ENCODE measurements at regions not wholly inside any gene's neighbourhood (a gene's known extent, or its start where the extent isn't known, plus 50 kb on each side); places are given as distances from the start of the nearest gene placed in this dataset.

DNA sequence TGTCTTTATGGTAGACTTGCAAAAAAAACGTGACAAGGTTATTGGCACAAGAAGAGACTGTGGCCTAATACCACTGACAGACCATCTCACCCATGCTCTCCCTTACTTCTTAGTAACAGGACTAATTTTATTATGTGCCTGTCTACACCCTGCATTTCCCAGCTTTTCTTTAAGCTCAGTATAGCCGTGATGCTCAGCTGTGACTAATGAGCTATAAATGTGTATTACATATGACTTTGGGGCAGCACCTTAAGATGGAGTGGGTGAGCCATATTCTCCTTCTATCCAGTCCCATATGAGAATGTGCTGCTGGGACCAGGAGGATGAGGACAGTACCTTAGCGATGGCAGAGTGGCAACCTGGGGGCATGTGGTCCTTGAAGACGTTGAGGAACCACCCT, 293.5 kb downstream of the RNF144A start:
- no peak for DNase-seq (ENCODE audit: low spot score)

GRCh38 chr2:7225848-7226247, 308.6 kb downstream of the RNF144A start:
- DNase-seq (ENCODE audit: low spot score): no peak

DNA sequence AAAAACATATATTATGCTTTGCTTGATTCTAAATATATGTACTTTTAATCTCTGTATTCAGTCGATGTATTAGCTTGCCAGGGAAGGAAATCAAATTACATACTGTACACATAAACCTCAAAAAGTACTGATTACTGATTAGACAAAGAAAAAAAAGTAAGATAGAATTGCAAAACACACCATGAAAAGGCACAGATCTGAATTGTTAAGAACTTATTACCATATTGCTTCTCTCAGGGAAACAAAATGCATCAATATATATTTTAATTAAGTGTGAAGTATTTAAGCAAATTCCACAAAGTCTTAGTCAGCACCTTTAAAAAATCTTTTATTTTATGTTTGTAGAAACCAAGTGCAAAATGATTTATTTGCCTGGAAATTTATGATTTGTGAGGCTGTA, 309.3 kb downstream of the RNF144A start:
- DNase-seq (ENCODE audit: low spot score): no peak

DNA sequence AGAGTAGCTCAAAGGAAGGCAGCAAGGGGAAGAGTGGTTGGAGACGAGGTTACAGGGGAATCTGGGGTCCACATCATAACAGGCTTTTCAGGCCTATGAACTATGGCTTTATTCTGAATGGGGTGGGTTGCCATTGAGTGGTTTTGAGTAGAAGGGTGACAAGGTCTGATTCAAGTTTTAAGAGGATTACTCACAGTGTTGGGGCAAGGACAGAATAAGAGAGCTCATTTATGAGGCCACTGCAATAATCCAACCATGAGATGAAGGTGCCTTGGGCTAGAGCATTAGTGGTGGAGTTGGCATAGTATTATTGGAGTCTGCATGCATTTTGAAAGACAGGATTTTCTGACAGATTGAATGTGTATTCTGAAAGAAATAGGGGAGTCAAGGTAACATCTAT, 315.9 kb downstream of the RNF144A start:
- no peak for DNase-seq (ENCODE audit: low spot score)

- no peak for DNase-seq (ENCODE audit: low spot score)
Measured at GRCh38 chr2:7237466-7237865, 320.3 kb downstream of the RNF144A start.

GRCh38 chr2:7239078-7239477, 321.9 kb downstream of the RNF144A start:
- no peak for DNase-seq (ENCODE audit: low spot score)

DNA sequence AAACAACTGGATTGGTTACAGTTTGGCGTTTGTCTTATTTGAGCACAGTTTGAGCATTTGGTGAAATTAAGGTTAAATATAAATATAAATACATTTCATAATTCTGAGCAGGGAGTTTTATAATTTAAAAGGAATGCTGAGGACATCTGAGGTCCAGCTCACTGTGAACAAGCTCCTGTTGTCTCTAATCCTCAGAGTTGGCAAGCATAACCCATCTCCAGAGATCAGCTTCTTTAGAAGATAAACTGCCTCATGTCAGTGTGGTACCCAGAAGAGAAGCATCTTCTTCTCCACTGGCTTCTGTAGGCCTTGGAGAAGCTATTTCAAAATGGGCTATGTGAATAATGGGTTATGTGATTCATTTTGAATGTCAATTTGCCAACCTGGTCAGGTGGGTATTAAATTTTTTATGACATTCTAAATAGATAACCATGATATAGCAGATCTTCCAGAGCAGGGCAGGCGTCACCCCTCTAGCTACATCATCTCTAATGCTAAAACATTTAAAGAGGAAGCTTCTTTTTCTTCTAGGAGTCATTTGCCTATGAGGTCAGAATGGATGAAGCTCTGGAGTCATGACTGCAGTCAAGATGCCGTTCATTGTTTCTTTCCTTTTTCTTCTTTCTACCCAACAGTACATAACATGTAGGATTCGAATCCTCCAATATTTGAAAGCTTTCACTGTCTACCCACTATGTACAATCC, 324.0 kb downstream of the RNF144A start:
- DNase-seq (ENCODE audit: low spot score): no peak

GRCh38 chr2:7242189-7242867, 325.1 kb downstream of the RNF144A start:
- no peak for DNase-seq (ENCODE audit: low spot score)

DNA sequence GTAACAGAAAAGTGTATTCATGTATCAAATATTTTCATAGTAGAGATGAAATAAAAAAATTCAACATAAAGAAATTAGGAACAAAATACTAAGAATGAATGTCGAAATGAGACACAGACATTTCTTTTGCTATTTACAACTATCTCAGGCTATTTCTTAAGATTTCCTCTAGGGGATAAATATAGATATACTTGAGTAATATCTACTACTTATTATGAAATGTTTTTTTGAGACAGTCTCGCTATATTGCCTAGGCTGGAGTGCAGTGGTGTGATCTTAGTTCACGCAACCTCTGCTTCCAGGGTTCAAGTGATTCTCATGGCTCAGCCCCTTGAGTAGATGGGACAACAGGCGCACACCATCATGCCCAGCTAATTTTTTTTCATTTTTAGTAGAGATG, 326.1 kb downstream of the RNF144A start:
- no peak for DNase-seq (ENCODE audit: low spot score)

DNA sequence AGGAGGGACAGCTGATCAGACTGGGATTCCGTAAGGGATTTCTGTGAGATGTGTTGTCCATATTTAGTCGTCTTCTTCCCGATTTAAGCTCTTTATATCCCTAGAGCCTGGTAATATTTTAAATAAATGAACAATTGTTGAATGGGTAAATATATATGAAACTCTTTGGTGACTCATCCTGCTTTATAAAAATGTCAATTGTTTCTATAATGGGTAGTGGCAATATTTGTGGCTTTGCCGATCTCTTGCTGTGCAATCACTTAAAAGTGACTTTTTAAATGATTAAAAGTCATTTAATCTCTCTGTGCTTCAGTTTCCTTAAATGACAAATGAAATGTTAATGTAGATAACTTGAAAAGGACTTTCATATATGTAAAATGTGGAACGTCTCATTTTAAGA, 339.2 kb downstream of the RNF144A start:
- no peak for DNase-seq (ENCODE audit: low spot score)

- DNase-seq (ENCODE audit: low spot score): no peak
Measured at GRCh38 chr2:7262727-7263126, 345.5 kb downstream of the RNF144A start.

GRCh38 chr2:7264791-7265190, 347.6 kb downstream of the RNF144A start:
- no peak for DNase-seq (ENCODE audit: low spot score)

GRCh38 chr2:7265286-7265685, 348.1 kb downstream of the RNF144A start:
- no peak for DNase-seq (ENCODE audit: low spot score)

DNA sequence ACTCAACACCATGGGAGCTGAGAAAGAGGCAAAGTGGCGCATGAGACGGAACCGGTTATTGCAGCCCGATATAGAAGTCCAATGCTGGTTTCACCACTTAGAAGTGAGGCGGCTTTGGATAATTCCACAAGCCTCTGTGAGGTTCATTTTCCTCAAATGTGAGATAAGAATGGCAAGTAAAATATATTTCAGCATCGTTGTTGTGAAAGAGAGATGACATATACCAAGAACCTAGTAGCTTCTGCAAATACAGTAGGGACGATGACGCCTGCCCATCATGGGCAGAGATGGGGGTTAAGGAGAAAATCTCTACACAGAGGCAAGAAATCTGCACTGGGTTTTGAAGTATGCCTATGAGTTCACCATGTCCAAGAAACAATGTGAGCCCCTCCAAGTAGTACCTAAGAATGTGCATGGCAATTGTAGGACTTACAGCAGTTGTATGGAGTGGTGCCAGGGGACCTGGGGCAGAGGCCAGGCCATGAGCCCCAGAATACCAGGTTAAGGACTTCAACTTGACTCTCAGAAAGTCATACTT, 352.0 kb downstream of the RNF144A start:
- no peak for DNase-seq (ENCODE audit: low spot score)

GRCh38 chr2:7270011-7270431, 352.8 kb downstream of the RNF144A start:
- no peak for DNase-seq (ENCODE audit: low spot score)

DNA sequence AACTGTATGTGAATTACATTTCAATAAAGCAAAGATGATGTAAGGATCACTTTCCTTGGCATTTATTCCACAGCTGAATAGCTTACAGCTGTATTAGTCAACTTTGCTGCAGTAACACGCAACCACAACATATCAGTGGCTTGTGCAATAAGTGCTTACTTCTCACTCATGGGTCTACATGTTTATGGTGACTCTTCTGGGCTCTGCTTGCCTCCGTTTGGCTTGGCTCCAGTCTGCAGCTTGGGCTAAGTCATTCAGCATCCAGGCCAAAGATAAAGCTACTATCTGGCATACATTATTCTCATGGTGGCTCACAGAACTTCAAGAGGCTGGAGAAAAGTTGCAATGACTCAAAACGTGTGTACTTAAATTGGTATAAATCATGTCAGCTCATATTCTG, 355.0 kb downstream of the RNF144A start:
- DNase-seq (ENCODE audit: low spot score): no peak

- DNase-seq (ENCODE audit: low spot score): no peak
Measured at GRCh38 chr2:7278984-7279383, 361.8 kb downstream of the RNF144A start.

GRCh38 chr2:7279421-7279949, 362.3 kb downstream of the RNF144A start:
- no peak for DNase-seq (ENCODE audit: low spot score)

DNA sequence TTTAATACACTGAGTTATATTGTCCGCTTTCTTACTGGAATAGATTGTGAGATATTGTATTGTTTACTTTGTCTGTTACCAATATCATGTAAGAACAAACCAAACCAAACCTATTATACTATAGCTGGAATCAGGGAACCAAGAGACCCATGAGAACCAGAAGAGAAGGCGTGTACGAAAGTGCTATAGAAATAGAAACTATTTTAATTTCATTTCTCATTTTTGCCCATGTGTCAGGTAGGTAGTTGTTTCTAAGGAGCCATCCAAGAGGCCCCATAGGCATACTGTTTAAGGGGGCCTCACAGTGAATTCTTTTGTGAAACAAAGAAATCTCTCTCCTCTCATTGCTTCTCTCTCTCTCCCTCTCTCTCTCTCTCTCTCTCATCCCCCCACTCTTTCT, 363.6 kb downstream of the RNF144A start:
- DNase-seq (ENCODE audit: low spot score): no peak

- DNase-seq (ENCODE audit: low spot score): no peak
Measured at GRCh38 chr2:7281231-7282201, 364.3 kb downstream of the RNF144A start.

DNA sequence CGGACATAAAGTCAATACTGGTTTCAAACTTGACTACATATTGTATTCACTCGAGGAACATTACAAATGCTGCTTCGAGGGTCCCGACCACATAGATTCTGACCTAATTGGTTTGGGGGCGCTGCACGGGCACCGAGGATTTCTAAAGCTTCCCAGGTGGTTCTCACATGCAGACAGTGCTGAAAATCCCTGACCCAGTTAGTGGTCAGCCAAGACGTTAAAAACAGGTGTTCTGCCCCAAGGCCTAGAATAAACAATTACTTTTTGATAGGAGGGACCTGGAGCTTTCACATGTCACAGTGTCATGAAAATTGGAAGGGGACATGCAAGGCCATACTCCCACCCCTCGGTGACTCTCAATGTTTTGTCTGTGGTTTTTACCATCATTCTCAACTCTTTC, 368.9 kb downstream of the RNF144A start:
- no peak for DNase-seq (ENCODE audit: low spot score)

DNA sequence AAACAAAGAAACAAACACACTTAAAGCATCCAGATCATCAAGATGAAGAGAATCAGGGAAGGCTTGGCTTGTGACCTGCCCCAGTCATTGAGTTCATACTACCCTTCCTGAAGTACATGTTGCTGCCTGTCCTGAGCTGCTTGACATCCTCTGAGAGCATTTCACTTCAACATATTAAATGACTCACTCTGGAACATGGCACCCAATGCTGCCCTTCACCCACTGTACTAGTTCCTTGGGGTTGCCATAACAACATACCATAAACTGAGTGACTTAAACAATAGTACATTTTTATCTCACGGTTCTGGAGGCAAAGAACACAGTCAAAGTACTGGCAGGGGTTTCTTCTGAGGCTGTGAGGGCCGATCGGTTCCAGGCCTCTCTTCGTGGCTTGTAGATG, 371.3 kb downstream of the RNF144A start:
- DNase-seq (ENCODE audit: low spot score): no peak
